NCI-H2227 (cell line): ENCODE measurements at regions not wholly inside any gene's neighbourhood (a gene's known extent, or its start where the extent isn't known, plus 50 kb on each side); places are given as distances from the start of the nearest gene placed in this dataset.
A peak's percentile ranks its signal among the peaks of the same experiment; 100 is the strongest.
"Not testable (repeated sequence)": the region's sequence is repeated elsewhere in the genome, so short reads cannot be mapped to it uniquely, and the experiment has no call there.

Source experiments
- DNase-seq: peaks from one replicate; lab custom pipeline; 2025; ENCODE audit not compliant: unreplicated experiment; lab: John Stamatoyannopoulos, UW

GRCh38 chr5:122515210-122515609 lies 203.2 kb downstream of the SNCAIP start:
- DNase-seq: not testable (repeated sequence)

DNA sequence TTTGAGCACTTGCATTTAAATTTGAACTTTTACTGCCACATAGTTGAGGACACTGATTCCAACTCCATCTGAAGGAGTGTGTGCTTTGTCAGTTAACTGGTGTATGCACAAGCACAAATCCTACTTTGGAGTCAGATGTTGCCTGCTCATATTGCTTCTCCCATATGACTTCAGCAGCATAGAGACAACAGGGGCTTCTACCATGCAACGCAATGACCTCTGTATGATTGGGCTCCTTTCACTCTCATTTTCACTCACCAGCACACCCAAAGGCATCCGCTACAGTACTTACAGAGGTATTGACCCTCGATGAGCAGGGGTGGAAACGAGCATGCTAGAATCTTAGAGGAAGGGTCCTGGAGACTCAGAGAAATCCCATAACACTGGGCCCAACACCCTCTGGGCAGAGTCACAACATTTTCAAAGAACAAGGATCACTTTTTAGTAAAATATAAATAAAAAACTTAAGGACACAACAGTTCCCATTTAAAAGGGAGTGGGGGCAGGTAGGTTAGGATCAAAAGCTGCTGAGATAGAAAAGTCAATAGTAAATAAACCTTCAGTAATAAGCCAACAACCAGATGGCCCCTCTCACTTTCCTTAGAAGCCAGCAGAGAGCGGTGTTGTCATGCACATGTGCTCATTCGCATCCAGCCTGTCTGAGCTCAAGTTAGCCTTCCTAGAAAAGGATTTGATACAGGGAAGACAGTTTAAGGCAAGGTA lies 203.8 kb downstream of the SNCAIP start:
- peak; percentile 77 for DNase-seq

GRCh38 chr5:122516432-122516743 lies 204.4 kb downstream of the SNCAIP start:
- no peak for DNase-seq

GRCh38 chr5:122517091-122517490 lies 205.1 kb downstream of the SNCAIP start:
- no peak for DNase-seq

DNA sequence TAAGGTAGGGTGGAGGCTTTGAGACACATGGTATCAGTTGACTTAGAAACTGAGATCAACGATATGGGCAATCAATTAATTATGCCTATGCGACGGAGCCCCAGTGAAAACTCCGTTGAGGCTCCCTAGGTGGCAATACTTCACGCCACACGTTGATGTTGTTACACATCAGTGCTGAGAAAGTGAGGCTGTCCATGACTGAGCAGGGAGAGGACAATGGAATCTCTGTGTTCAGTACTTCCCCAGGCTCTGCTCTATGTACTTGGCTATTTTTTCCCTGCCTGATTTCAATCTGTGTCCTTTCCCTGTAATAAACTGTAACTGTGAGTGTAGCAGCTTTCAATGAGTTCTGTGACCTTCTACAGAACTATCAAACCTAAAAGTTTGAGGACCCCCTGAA lies 211.7 kb downstream of the SNCAIP start:
- DNase-seq: no peak

GRCh38 chr5:122527547-122527946 lies 215.5 kb downstream of the SNCAIP start:
- DNase-seq: no peak

- no peak for DNase-seq
Observed at GRCh38 chr5:122532035-122532434, 220.0 kb downstream of the SNCAIP start.

DNA sequence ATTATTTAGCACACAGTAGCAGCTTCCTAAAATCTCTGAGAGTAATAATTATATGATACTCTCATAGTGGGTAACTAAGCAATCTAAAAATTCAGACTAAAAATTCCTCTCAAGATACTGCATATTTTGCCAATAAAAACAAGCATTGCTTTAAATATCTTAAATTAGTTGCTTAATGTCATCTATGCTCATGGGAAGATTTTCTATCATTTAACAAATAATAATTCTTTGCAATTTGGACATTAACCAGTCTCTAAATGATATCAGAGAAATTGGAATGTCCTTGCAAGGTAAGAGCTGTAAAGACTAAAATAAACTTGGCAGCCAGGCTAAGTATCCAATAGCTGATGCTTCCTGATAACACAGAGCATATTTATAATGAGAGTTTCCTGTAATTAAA lies 221.8 kb downstream of the SNCAIP start:
- DNase-seq: no peak

- DNase-seq: no peak
Observed at GRCh38 chr5:122534829-122535228, 222.8 kb downstream of the SNCAIP start.

- DNase-seq: no peak
Observed at GRCh38 chr5:122541388-122541787, 229.4 kb downstream of the SNCAIP start.

DNA sequence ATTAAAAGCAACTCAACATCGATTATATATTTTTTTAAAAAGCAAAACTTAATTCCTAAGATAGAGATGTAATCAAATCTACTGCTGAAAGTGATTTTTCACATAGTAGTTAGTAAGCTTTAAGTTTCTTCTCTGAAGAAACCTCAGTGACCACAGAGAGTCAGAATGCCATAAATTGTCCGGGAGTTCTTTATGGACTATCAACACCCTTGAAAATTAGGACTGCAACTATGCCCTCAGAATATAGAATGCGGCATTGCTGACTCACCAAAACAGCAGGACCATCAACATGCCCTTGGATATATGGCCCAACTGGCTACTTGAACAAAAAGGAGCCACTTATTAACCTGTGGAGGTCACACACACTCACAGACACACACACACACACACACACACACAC lies 228.9 kb upstream of the SNX2 start:
- no peak for DNase-seq

DNA sequence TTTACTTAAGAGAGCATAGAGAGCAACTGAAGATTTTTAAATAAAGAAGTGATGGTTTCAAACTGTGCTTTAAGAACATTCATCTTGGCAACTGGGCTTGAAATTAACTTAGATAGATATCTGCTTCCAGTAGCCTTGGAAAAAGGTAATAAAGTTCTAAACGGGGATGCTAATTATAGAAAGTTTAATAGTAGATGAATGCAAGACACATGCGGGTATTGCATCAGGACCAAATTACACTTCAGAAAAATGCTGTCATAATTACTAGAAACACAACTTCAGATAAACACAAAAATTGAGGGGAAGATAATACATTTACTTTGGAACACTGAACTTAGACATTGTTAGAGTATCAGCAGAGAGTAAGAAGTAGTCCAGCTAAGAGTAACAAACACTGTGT lies 227.7 kb upstream of the SNX2 start:
- no peak for DNase-seq

DNA sequence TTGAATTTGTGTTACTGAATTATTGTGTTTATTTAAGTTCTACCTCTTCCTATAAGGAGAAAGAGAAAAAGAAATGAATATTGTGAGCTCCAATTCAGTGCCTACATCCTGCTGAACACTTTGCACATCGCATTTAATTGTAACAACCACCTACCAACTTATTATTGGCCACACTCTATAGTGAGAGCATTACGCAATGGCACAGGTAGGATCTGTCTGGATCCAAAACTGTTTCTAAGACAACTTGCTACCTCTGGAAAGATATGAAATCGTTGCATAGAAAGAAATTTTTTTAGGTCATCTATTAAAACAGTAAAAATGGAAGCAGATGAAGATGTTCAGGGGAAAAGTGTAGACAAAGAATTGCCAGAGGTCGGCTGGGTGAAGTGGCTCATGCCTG lies 227.2 kb upstream of the SNX2 start:
- no peak for DNase-seq

DNA sequence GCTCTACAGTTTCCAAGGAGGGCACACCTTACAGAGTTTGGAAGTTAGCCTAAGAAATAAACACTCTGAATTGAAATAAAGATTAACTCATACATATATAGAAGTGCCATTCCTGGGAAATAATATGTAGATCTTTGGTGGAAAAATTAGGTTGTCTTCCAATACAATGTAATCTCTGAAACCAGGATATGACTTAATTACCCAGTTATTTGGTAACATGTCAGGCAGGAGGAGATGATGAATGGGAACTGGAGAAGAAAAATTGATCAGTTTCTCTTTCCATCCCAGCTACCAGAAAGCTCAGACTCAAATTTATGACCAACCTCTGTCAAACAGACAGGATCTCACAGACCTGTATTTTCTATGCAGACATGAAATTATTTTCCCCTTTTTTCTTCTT lies 215.2 kb upstream of the SNX2 start:
- DNase-seq: no peak

GRCh38 chr5:122561209-122561608 lies 213.7 kb upstream of the SNX2 start:
- peak; percentile 0 for DNase-seq

DNA sequence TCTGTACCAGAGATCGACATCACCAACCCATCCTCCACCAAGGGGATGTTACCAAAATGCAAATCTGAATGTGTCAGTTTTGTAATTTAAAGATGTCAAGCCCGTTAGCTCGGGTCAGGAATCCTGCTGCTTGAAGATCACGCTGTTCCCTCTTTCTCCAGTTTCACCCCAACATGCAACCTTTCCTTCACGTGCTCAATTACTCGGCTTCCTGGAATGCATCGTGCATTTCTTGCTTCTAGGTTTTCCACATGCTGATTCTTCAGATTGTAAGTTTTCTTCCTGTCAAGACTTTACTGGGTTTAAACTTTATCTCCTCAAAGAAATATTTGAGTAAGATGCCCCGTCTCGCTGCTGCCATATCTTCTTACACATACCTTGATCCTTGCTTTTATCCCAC lies 209.5 kb upstream of the SNX2 start:
- no peak for DNase-seq

DNA sequence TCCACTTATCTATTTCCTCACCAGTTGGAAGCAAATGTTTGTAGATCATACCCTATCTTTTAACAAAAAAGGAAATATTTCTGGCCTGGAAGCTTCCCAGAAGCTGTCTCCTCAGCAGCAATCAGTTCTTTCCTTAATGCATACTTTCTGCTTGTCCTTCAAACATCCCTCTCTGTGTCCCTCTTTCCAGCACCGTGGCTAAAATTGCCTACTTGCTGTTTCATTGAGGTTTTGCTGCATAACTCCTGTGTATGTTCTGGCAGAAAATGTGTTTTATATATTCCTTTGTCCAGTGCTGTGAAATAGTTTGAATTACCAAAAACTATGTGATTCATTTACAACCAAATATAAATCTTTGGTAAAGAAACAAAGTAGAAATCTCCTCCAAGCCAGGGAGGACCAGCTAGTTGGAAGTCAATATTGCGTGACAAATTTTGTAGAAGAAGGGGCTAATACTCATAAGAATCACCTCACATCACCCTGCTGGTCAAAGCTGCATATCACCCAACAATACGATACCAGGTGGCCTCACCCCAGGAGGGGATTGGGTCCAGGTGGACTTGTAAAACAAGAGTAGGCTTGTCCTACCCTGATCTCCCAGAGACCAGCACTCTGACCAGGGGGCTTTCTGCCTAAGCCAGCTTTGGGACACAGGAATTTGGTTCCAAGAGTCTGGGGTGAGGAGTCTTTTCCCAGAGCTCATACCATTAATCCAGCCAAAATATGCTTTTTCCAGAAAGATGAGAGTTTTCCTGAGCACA lies 198.4 kb upstream of the SNX2 start:
- DNase-seq: no peak

DNA sequence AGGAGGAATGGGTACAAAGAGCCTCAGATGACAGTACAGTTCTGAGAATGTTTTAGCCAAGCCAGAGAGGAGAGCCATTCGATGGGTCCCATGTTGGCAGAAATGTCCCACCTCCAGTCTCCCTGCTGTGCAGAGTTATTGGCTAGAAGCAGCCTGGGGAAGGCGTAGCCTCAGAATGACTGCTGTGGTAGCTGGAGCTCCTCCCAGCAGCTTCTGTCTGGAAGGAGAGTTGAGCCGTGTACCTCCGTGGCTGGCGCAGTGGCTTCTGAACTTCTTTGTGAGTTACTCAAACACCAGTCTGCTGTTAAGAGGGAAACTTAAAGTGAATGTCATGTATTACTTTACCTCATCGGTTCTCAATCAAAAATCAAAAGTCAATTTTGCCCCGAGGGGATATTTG lies 193.3 kb upstream of the SNX2 start:
- peak; percentile 8 for DNase-seq

DNA sequence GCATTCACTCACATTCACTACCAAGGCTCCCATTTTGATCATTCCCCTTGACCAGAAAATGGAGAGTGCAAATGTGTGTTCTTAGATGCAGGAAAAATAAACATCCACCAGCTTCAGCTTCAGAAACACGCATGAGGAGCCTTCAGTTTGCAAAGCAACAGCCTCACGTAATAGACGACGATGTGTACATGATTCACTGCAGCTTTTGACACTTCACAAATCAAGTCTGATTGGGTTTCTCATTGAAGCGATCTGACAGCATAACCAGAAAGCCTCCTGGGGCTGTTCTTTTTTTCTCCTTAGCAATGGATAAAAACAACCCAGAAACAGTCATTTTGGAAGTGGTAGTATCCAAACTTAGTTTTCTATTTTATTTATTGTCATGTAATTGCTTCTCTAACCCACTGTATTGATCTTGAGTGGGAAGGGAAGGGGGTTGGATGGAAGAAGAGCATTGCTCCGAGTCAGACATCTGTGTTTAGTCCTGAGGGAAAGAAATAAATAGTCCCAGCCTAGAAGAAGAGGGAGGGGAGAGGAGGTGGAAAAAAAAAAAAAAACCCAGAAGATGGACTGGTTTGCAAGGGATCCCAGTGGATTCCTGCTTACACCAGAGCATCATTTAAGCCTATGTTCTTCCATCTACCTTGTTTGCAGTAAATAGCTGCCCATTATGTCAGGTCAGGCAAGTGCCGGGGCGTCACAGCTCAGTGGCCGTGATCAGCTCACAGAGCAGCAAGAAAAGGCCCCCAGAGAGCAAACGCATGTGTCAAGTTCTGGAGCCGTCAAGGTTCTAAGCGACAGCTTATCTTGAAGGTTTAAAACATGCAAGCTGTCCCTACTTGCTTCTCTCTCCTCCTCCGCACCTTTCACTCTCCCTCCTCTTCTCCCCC lies 190.2 kb upstream of the SNX2 start:
- DNase-seq: no peak

GRCh38 chr5:122585371-122585770 lies 189.5 kb upstream of the SNX2 start:
- no peak for DNase-seq

DNA sequence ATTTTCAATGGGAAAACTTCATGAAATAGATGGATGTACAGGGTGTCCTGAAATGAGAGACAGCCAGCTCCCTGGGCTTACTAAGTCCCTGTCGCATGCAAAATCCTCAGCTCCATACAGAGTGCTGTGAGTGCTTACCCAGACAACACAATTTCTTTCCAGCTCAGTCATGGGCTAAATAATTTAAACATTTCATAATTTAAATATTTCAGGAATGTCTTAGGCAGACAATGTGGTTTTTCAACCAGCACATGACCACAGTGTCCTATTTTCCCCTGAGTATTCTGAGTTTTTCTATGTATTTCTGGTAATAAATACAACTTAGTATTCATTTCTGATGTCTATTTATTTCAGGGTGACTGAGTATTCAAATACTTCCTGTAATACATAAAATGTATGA lies 188.5 kb upstream of the SNX2 start:
- no peak for DNase-seq

DNA sequence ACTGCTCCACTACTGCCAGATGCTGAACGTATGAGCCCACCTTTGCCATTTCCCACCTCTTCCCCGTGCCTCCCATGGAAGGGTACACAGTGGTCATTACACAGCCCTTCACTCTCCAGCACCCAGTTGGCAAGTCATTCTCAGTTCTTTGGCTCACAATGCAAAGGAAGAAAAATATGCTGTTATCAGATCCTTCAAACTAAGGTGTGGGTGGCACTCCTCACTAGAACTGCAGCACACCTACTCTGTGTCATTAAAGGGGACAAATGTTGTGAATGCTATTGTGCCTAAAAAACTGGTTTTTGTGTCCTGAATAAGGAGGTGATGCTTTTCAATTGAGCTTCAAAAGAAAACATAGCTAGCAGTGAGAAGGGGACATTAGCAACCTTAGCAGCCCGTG lies 183.1 kb upstream of the SNX2 start:
- no peak for DNase-seq
